ENCODE measurements at regions not wholly inside any gene's neighbourhood (a gene's known extent, or its start where the extent isn't known, plus 50 kb on each side); places are given as distances from the start of the nearest gene placed in this dataset.

DNA sequence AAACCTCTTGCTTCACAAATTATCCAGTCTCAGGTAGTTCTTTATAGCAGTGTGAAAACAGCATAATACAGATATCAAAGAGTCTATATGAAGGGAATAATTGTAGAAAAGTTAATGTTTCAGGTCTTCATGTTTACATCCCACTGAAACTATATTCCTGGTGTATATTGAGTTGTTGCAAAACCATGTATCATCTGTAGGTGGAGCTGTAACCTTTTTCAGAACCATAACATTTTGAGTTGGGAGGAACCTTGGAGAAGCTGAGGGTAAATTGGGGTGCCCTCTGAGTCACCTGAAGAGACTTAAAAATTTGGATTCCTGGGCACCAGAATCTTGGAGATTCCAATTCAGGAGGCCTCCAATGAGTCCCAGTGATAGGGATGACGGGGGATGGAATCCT is 51.9 kb upstream of the TAPT1 start:
- H3K27me3 ChIP-seq (ENCODE audit: control insufficient read depth, extremely low read depth, insufficient read depth, low read length), result no peaks in the 10 kb centered on the region
- H3K9ac ChIP-seq (ENCODE audit: control insufficient read depth, extremely low read depth, insufficient read depth, low read length), result no peak overlapping the region
- no peak for FAIRE-seq
- H3K27ac ChIP-seq (ENCODE audit: control insufficient read depth, insufficient read depth, low read length), result no peak overlapping the region
- peak in 2 of 3 experiments; percentile 31 to 32 for TF ChIP-seq CTCF (optimal IDR thresholded peaks at IDR 0.05 in 1 of 3, IDR thresholded peaks at IDR 0.05 in 1 of 3, conservative IDR thresholded peaks at IDR 0.05 in 1 of 3; ENCODE audit: extremely low read depth in 1 of 3, insufficient read depth in 2 of 3, low read length in 3 of 3)
- TF ChIP-seq EZH2 (IDR thresholded peaks at IDR 0.05; ENCODE audit: low read length), result no peak
- no peaks in the 10 kb centered on the region for H4K20me1 ChIP-seq (ENCODE audit: control insufficient read depth, extremely low read depth, insufficient read depth, low read length)
- H3K79me2 ChIP-seq (ENCODE audit: control insufficient read depth, insufficient read depth, low read length), result no peaks in the 10 kb centered on the region
- H2AFZ ChIP-seq (ENCODE audit: control insufficient read depth, low read length), result no peak overlapping the region
- no peaks in the 10 kb centered on the region for H3K36me3 ChIP-seq (ENCODE audit: control insufficient read depth in 2 of 2, extremely low read depth in 1 of 2, insufficient read depth in 2 of 2, low read length in 2 of 2)
- H3K4me3 ChIP-seq (ENCODE audit: control insufficient read depth in 2 of 3, extremely low read depth in 1 of 3, insufficient read depth in 2 of 3, low read depth in 1 of 3, low read length in 3 of 3), result no peak overlapping the region
- no peak for DNase-seq (ENCODE audit: low read depth, low spot score)
- H3K9me3 ChIP-seq (ENCODE audit: control insufficient read depth, low read depth, low read length), result peaks cover 6% of the 10 kb centered on the region
- H3K9me1 ChIP-seq (ENCODE audit: control insufficient read depth, extremely low read depth, insufficient read depth, low read length), result no peaks in the 10 kb centered on the region
- no peak overlapping the region for H3K4me2 ChIP-seq (ENCODE audit: control insufficient read depth, extremely low read depth, insufficient read depth, low read depth, low read length)
- H3K4me1 ChIP-seq (ENCODE audit: control insufficient read depth, extremely low read depth, insufficient read depth, low read length), result no peaks in the 10 kb centered on the region
- dilution Hi-C loops (cut with MboI; ENCODE audit: extremely low pct_ligation_motif_present, low sequenced_read_pairs), result no loop called here
